ENCODE measurements at regions not wholly inside any gene's neighbourhood (a gene's known extent, or its start where the extent isn't known, plus 50 kb on each side); places are given as distances from the start of the nearest gene placed in this dataset.

GRCh38 chr5:166338801-166339200 lies 1952.6 kb upstream of the WWC1 start (continued):
- no peak for TF ChIP-seq ZBTB33 (IDR thresholded peaks at IDR 0.05)
- TF ChIP-seq NR2F2 (IDR thresholded peaks at IDR 0.05) = no peak
- TF ChIP-seq RXRA (IDR thresholded peaks at IDR 0.05) = no peak
- no peak for TF ChIP-seq MAX (IDR thresholded peaks at IDR 0.05)
- TF ChIP-seq CTCF (IDR thresholded peaks at IDR 0.05; ENCODE audit: low read depth, low read length, missing input control) = no peak

DNA sequence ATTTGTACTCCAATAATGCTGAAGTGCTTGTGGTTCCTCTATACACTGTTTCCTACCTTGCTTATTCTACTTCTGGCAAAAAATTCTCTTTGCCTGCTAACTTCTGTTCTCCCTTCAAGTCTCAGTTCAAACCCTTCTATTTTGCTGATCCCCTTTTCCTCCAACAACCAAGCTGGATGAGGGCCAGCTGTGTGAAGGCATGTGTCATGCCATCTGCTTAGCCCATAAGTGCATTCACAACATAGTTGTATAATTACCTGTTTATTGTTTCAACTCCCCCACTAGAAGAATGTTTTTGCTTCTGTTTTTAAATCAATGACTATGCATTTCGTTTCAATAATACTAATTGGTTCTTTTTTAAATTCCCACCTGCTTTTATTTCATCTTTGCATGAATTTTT lies 1951.4 kb upstream of the WWC1 start:
- Histone ChIP-seq H3K9me3 (ENCODE audit: control insufficient read depth in 4 of 4, low read length in 3 of 4) (peaks cover 0 to 4% (median 0%) of the 10 kb centered on the region in 4 donors), H3K36me3 (ENCODE audit: control insufficient read depth in 4 of 4, insufficient read depth in 3 of 4, low read depth in 1 of 4, low read length in 3 of 4) (no peaks in the 10 kb centered on the region), H3K27me3 (ENCODE audit: control insufficient read depth in 4 of 4, insufficient read depth in 4 of 4, low read length in 3 of 4) (peaks cover 0 to 3% (median 1%) of the 10 kb centered on the region in 4 donors), H3K27ac (ENCODE audit: low read depth in 1 of 2, low read length in 2 of 2) (no peak overlapping the region), H3K9ac (ENCODE audit: low read depth in 1 of 2, low read length in 2 of 2) (no peak overlapping the region), H3K4me3 (ENCODE audit: low read depth in 1 of 3, low read length in 3 of 3) (no peak overlapping the region), H3K4me1 (ENCODE audit: control insufficient read depth in 4 of 4, insufficient read depth in 4 of 4, low read length in 3 of 4) (no peaks in the 10 kb centered on the region)
- 30% methylated on average over 1 of the region's 1 CpG for WGBS
- TF ChIP-seq, protein P1, sequence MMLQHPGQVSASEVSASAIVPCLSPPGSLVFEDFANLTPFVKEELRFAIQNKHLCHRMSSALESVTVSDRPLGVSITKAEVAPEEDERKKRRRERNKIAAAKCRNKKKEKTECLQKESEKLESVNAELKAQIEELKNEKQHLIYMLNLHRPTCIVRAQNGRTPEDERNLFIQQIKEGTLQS (IDR thresholded peaks at IDR 0.05) = no peak
- TF ChIP-seq FOXA2 (IDR thresholded peaks at IDR 0.05) (no peak), REST (IDR thresholded peaks at IDR 0.05) (no peak), GABPA (IDR thresholded peaks at IDR 0.05 in 1 of 2, conservative IDR thresholded peaks at IDR 0.05 in 1 of 2) (no peak), JUND (IDR thresholded peaks at IDR 0.05) (no peak), MAX (IDR thresholded peaks at IDR 0.05) (no peak), HNF4G (IDR thresholded peaks at IDR 0.05) (no peak), YY1 (IDR thresholded peaks at IDR 0.05) (no peak), HNF4A (conservative IDR thresholded peaks at IDR 0.05) (no peak)
- no peak for DNase-seq (ENCODE audit: low spot score)

Data from liver (tissue), 8 donors.